DMS153 (cell line): ENCODE measurements at regions not wholly inside any gene's neighbourhood (a gene's known extent, or its start where the extent isn't known, plus 50 kb on each side); places are given as distances from the start of the nearest gene placed in this dataset.
"Not testable (repeated sequence)": the region's sequence is repeated elsewhere in the genome, so short reads cannot be mapped to it uniquely, and the experiment has no call there.

Experiments used
- DNase-seq: peaks from one replicate; lab custom pipeline; 2025; lab: John Stamatoyannopoulos, UW

DNA sequence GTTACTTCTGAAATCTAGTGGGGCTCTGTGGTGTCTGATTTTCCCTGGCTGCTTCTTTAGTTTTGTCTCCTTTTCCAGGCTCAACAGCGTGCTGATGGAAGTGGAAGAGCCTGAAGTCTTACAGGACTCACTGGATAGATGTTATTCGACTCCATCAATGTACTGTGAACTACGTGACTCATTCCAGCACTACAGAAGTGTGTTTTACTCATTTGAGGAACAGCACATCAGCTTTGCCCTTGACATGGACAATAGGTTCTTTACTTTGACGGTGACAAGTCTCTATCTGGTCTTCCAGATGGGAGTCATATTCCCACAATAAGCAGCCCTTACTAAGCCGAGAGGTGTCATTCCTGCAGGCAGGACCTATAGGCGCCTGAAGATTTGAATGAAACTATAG, 51.1 kb downstream of the NBPF8 start:
- DNase-seq = not testable (repeated sequence)

DNA sequence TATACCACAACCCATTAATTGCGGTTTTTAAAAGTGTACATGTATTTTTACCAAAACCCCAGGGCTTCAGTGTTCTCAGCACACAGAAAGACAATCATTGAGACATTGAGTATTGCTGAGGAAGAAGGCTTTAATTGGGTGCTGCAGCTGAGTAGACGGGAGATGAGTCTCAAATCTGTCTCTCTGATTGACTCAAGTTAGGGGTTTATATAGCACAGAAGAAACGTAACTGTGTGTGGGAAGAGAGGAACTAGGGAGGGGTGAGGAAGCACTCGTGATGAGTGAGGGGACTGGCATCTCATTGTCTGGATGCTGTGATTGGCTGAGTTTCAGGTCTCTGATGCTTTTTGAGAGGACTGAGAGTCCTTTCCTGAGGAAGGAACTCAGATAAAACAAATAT, 62.8 kb downstream of the NBPF8 start:
- not testable (repeated sequence) for DNase-seq

DNA sequence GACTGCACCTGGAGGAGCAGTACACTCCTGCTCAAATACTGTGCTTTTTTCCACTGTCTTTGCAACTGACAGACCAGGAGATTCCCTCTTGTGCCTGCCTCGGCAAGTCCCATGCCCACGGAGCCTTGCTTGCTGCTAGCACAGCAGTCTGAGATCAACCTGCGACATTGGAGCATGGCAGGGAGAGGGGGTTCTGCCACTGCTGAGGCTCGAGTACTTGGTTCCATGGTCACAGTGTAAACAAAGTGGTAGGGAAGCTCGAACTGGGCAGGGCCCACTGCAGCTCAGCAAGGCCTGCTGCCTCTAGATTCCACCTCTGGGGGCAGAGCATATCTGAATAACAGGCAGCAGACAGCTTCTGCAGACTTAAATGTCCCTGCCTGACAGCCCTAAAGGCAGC, 63.6 kb downstream of the NBPF8 start:
- DNase-seq = not testable (repeated sequence)

DNA sequence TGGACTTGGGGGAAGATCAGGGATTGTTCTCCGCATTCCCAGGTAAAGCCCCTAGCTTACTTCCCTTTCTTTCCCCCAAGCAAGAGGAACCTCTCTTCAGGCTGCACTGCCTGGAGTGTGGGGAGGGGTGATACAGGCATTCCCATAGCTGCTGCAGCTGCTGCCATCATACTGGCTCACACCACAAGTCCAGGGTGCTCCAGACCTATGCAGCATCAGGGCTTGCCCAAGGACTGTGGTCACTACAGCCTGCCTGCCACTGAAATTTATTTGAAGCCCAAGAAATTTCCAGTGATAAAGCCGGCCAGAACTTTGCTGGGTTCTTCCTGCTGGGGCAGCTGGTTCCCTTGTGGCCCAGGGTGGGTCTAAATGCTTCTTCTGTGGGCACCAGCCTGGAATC, 72.7 kb downstream of the NBPF8 start:
- DNase-seq = not testable (repeated sequence)

DNA sequence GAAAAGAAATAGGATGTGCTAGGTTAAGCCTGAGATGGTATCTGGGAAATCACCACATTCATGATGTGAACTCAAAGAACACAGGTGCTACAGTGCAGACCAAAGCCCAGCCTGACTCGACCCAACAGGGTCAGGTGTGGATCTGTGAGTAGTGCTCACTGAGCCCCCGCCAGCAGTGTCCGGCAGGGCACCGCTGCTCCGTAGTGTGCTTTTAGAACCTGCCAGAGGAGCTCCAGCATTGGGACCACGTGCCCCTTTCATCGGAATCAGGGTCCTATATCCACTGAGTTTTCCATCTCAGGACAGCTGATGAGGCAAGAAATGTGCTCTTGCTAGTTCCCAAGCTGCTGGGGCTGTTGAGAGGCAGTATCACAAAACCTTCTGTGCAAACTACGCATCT, 74.4 kb downstream of the NBPF8 start:
- DNase-seq = not testable (repeated sequence)

DNA sequence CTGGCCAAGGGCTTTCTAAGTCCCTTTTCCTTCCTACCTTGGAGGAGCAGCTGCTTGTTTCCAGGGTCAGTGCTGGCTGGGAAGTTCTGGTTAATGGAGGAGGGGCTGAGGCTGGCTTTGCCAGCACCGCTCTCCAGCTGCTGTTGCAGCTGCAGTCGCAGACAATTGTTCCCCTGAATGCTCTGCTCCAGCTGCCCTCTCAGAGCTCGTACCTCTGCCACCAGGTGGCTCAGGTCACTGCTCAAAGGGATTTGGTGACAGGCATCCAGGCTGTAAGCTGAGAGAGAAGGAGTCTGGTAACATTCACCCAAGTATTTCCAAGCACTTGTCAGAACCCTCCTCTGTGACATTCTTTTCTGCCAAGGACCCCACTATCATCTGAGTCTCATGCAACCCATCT, 82.3 kb downstream of the NBPF8 start:
- not testable (repeated sequence) for DNase-seq

DNA sequence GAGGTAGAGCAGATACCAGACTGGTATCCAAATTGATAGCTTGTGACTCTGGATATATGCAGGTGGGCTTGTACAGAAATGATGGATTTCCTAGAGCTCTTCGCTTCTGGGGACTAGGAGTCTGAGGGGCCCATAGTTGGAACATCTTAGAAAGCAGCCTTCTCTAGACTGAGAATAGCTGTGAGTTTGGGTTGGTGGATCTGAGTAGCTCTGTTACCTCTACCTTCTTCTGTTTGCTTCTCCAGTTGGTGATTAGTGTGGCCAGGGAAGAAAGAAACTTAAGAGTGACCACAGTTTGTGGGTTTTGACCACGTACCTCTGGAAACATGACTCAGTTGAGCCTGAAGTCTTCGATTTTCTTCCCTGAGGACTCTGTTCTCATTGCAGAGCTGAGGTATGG, 88.4 kb downstream of the NBPF8 start:
- DNase-seq = not testable (repeated sequence)

DNA sequence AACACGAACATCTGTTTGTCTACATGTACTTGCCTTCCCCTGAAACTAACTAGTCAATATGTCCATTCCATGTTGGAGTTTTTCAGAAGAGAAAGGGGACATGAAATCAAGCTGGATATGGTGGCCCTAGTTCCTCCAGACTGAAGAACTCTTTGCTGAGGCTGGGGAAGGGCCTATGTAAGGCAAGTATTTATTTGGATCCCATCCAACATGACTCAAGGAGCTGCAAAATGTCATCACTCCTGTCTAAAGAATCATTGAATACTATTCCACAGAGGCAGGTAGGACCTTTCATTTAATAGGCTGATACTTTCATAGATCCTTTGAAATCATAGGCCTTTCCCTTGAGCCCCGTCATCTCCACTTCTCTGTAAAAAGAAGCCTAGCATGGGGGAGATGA, 91.5 kb downstream of the NBPF8 start:
- DNase-seq = not testable (repeated sequence)

DNA sequence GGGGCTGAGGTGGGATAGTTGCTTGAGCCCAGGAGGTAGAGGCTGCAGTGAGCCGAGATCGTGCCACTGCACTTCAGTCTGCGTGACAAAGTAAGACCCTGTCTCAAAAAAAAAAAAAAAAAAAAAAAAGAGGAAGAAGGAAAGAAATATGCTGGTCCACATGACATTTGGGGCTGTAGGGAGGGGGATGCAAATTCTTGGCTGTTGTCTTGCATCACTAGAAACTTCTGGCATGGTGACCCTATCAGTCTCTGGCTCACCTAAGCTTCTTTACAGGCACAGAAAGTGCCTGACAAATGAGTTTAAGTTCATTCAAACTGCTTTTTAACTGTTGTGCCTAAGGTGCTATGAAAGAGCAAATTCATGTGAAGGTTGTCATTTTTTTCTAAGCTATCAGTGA, 93.5 kb downstream of the NBPF8 start:
- not testable (repeated sequence) for DNase-seq

DNA sequence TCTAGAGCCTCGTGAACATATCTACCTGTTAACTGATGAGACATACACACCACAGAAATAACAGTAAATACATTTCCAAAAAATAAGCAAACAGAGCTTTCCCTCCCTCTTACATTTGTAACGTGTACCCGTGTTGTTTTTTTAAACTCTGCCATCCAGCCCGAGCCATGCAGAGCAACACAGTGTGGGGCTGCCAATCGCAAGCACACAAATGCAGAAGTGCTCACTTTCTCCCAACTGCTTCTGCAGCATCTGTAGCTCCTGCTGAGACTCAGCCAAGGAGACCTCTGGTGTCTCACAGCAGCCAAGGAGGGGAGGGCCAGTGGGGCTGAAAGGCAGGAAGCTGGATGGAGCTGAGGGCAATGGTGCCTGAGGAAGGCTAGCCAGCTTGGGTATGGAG, 94.4 kb downstream of the NBPF8 start:
- not testable (repeated sequence) for DNase-seq

DNA sequence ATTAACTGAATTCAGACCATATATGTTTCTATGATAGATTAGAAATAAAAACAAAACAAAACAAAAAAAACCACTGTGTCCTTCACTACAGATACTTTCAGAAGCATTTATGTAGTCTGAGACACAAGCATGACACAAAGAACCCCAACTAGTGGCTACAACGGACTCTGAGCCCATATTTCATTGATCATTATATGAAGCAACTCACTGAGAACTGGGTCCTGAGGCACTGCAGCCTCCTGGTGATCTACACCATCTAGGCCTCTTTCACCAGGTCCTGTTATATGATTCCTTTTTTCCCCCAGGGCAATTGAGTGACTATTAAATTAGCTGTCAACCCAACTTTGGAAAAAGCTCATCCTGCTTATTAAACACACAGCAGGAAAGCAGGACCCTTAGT, 98.3 kb downstream of the NBPF8 start:
- not testable (repeated sequence) for DNase-seq

DNA sequence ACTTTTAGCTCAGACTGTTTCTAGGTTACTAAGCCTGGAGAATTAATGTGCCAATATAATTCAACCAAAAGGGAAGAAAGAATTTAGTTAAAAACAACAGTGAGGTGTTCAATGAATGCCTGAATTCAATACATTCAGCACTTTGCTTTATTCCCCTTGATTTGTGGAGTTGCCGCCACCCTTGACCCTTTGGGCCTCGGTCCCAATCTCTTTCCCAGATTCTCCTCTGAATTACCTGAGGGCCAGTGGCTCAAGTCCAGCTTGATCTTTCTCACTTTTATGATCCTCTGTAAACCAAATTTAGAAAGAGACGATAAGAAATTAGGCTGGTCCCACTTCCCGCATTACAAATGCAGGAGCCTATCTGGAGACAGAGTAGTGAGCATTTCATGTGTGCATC, 98.7 kb downstream of the NBPF8 start:
- not testable (repeated sequence) for DNase-seq

DNA sequence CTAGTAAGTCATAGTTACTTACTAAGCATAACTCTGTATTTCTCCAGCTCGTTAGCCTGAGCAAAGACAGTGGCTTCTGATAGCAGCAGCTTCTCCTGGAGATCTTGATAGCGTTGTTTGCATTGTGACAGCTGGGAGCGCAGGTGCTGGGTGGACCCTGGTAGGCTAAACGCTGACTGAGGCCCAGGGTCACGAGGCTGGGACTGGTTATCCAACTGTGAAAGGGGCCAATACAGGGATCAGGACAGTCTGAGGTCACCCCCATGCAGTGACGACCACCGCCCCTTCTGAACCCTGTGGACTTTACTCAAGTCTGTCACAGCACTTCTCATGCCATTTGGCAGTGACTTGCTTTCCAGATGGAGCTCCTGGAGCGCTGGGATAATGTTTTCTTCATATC, 104.4 kb downstream of the NBPF8 start:
- not testable (repeated sequence) for DNase-seq

DNA sequence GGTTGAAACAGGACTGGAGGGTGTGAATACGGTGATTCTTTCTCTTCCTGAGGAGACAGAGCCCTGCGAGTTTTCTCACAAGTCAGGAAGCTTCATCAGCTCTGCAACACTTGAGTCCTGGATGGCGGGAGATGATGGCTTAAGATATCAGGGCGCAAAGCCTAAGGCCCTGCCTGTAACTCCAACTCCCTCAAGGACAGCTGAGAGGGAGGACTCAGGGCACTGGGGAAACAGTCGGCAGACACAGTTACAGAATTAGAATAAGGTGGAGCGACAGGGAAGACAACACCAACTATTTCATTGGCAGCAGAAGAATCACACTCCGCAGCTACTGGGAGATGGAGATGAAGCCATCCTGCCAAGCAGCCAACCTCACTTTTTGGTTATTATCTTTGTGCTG, 109.6 kb downstream of the NBPF8 start:
- not testable (repeated sequence) for DNase-seq

DNA sequence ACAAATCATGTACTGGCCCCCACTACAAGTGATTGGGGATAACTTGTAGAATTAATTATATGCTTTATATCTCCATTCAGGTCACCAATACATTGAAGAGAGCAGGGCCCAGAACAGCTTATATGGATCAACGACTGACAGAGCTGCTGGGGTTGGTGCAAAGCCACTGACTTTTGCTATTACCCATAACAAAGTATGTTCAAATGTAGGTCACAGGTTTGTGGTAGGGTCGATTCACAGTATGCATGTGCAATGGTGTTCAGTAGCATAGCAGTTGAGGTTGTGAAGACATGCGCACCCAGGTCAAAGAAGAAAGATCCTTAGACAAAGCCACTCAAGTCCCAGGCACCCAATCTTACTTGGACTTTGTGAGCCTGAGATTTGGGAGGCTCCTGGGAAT, 110.6 kb downstream of the NBPF8 start:
- not testable (repeated sequence) for DNase-seq

DNA sequence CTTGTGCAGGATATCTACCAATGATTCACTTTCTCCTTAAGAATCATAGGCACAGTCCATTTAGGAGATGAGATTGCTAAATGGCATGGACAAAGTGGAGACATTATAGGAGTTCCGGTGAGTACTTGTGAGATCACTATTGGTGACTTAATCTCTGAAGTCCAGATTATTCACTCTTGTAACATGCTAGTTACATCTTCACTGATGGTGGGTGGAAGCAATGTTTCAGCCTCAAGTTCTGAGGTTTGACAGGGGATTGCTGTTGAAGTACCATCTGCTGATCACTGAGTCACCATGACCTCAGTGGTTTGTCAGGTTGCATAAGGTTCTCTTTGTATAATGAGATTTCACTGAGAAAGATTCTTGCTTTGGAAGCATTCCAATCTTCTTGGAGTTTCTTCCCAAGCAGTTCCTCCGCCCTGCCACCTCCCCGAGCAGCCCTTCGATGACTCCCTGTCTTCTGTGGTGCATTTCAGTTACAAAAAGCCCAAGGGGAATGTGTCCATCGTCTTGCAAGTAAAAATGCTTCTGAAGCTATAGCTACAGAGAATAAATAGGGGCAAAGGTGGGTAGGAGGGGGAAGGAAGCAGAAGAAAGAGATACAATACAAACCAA, 114.7 kb downstream of the NBPF8 start:
- DNase-seq = not testable (repeated sequence)

DNA sequence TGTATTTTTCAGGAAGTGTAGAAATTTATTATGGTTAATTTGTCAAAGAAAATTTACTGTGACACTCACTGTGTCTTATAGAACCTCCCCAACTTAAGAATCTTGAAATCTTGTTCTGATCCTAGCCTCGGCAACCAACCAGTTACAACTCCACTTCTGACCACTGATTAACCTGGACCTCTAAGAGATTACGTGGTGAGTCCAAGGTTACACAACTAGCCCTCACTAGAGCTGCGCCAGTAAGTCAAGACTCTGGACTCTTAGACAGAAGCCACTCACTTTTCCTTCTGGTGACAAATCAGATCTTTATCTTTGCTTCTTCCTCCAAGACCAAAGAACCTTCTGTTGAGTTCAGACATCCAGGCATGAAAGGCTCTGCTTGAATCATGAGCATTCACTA, 116.6 kb downstream of the NBPF8 start:
- DNase-seq = not testable (repeated sequence)

DNA sequence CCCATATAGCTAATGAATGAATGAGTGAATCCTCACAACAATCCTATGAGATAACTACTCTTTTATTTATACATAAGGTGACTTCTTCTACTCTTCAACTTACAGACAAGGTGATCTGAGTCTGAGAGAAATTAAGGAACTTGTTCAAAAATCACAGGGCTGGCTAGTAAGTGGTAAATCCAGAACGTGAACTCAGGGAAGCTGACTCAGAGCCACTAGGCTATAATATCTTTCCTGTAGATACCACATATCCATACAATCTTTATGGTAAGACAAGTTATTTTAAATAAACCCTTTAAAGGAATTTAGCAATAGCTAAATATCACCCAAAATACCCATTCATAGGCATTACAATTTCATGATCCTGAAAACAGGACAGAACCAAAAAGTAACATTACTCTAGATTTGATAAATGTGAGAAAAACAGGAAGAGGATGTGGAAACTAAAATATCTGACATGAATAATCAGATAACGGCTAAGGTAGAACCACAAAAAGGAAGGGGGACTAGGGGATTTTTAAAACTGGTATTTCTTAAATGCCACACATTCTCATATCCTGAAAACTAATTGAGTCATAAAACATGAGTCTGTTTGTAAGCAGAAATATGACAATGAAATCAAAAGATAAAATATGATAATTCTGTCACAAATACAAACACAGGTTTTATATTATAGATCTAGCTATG, 119.7 kb downstream of the NBPF8 start:
- not testable (repeated sequence) for DNase-seq

DNA sequence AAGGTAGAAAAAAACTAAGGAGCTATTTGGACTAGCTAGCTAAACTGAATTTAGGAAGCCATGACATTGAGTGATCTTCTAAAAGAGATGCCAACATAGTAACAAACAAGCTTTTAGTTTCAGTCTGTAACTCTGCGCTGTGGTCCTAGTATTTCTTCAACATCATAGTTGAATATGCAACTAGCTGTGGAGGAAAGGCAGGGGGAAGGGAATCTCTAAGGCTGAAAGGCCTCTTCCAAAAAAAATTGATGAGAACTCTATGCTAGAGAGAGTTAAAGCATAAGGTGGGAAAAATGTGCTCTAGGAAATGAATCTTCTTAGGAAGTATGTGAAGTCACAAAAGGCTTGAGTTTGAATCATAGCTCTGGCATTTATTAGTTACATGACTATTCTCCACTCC, 120.2 kb downstream of the NBPF8 start:
- not testable (repeated sequence) for DNase-seq

DNA sequence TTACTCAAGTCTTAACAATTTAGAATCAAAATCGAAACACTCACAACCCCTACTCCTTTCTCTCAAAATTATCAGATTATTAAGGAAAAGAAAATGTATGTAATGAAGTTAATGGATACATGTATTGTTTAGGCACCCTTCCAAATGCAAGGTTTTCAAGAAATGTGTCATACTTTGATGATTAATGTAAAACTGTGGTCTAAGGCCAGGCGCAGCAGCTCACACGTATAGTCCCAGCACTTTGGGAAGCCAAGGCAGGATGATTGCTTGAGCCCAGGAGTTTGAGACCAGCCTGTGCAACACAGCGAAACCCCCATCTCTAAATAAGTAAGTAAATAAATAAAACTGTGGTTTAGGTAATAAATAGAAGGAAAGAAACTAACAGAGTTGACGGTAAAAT, 126.6 kb downstream of the NBPF8 start:
- not testable (repeated sequence) for DNase-seq

DNA sequence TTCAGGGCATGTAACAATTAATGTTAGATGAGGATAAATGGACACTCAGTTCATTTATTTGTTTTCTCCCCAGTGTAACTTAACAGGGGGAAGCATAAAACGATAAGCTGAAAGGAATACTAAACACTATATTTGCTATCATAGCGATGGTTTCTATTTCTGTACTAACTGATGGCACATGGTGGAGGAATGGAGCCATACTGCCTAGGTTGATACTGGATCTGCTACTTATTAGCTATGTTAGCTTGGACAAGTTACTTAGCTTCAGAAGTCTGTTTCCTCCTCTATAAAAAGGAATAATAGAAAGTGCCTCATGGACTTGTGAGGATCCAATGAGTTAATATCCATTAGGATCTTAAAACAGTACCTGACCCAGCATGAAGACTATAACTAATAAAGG, 127.5 kb downstream of the NBPF8 start:
- not testable (repeated sequence) for DNase-seq

DNA sequence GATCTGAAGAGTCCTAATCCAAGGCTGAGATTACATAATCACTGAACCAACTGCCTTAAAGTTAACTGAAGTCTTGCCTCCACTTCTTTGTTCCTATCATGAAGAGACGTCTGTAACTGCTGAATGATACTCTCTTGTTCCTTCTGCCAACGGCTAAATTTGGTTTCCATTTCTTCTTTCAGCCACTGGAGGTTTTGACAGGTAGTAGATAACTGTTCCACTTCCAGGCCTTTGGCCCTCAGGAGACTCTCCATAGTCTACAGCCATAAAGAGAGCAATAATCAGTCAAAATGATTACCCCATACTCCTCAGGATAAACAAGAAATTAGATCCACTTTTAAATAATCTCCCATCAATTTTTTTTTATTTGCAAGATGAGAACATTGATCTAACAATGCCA, 128.1 kb downstream of the NBPF8 start:
- DNase-seq = not testable (repeated sequence)

DNA sequence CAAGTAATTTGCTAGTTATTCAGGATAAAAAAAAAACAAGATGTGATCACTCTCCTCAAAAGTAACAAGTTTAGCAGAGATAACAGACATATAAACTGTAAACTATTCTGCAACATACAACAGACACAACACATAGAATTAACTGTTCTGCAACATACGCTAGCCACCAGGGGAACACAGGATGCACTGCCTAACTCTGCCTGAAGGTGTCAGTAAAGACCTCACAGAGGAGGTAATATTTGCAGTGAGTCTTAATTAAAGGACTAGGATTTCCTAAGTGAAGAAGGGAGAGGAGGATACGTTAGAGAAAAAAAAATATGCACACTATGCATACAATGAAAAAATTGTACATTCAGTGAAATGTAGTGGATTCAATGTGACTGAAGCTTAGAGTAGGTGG, 129.6 kb downstream of the NBPF8 start:
- not testable (repeated sequence) for DNase-seq

DNA sequence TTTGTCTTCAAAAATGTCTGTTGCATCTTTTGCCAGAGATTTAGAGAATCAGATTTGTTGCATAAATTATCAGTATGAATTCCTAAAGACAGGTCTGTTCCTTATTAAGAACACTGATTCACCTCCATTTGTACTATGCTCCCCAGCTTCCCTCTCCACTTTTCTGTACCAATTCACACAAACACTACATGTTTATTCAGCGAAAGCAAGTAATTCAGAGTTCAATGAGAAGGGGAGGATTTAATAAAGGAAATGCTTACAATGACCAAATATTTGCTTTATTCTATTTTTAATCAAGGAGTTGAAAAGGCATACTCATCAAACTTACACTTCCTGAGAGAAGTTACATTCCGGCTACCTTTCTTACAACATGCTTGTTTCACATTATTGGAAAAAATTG, 135.5 kb downstream of the NBPF8 start:
- not testable (repeated sequence) for DNase-seq
